Neural progenitor cell (in vitro differentiated cells): ENCODE measurements at regions not wholly inside any gene's neighbourhood (a gene's known extent, or its start where the extent isn't known, plus 50 kb on each side); places are given as distances from the start of the nearest gene placed in this dataset.

ENCODE experiments used
- DNase-seq: peaks from one replicate; pipeline ENCODE4 v3.0.0-alpha.2; 2016; ENCODE audit warnings: low spot score
- H2AFZ ChIP-seq: fragments of 200-600 bp; sonication (generic); replicated peaks from 2 replicates; pipeline ENCODE4 v1.6.1; 2016; ENCODE audit warnings: antibody characterized with exemption
- H3F3A ChIP-seq: fragments of 200-600 bp; sonication (generic); 2 replicates; pipeline ENCODE4 v1.6.1; 2016; ENCODE audit warnings: antibody characterized with exemption, low read depth
- H3K27ac ChIP-seq: fragments of 200-600 bp; sonication (generic); 2 replicates; pipeline ENCODE4 v1.5.1; 2016; ENCODE audit warnings: mild to moderate bottlenecking
- H3K27me3 ChIP-seq: fragments of 200-600 bp; sonication (generic); 2 replicates; pipeline ENCODE4 v1.6.1; 2016; ENCODE audit warnings: mild to moderate bottlenecking, moderate library complexity
- H3K36me3 ChIP-seq: fragments of 200-600 bp; sonication (generic); 2 replicates; pipeline ENCODE4 v1.5.1; 2016
- H3K4me1 ChIP-seq: fragments of 200-600 bp; sonication (generic); 2 replicates; pipeline ENCODE4 v1.6.1; 2016; ENCODE audit warnings: mixed run types
- H3K4me2 ChIP-seq: fragments of 200-600 bp; sonication (generic); 2 replicates; pipeline ENCODE4 v1.6.1; 2016
- H3K4me3 ChIP-seq: fragments of 200-600 bp; sonication (generic); 2 replicates; pipeline ENCODE4 v1.5.1; 2016
- H3K79me2 ChIP-seq: fragments of 200-600 bp; sonication (generic); 2 replicates; pipeline ENCODE4 v1.6.1; 2016; ENCODE audit warnings: low read depth
- H3K9ac ChIP-seq: fragments of 200-600 bp; sonication (generic); 2 replicates; pipeline ENCODE4 v1.6.1; 2016
- H3K9me3 ChIP-seq: fragments of 200-600 bp; sonication (generic); 2 replicates; pipeline ENCODE4 v1.5.1; 2016; ENCODE audit warnings: low read depth
- H4K20me1 ChIP-seq: fragments of 200-600 bp; sonication (generic); 2 replicates; pipeline ENCODE4 v1.6.1; 2016; ENCODE audit warnings: low read depth
- H3K27ac Mint-ChIP-seq: 3 replicates; pipeline ENCODE4 v1.8.0; 2021; ENCODE audit warnings: mixed read lengths
- H3K27me3 Mint-ChIP-seq: 2 replicates; pipeline ENCODE4 v1.8.0; 2022; ENCODE audit warnings: low read depth, mild to moderate bottlenecking, inconsistent platforms, moderate library complexity, mixed read lengths; ENCODE audit not compliant: insufficient read depth
- H3K36me3 Mint-ChIP-seq: 3 replicates; pipeline ENCODE4 v1.8.0; 2021; ENCODE audit warnings: mixed read lengths
- H3K4me1 Mint-ChIP-seq: 3 replicates; pipeline ENCODE4 v1.8.0; 2021; ENCODE audit warnings: mixed read lengths
- H3K4me3 Mint-ChIP-seq: 3 replicates; pipeline ENCODE4 v1.8.0; 2021; ENCODE audit warnings: mild to moderate bottlenecking, moderate library complexity, mixed read lengths
- H3K9me3 Mint-ChIP-seq: 3 replicates; pipeline ENCODE4 v1.8.0; 2020; ENCODE audit warnings: mixed read lengths
- CTCF ChIP-seq: fragments of 200-600 bp; sonication (generic); IDR thresholded peaks from 2 replicates; pipeline ENCODE4 v1.5.1; 2017; ENCODE audit warnings: antibody characterized with exemption, mild to moderate bottlenecking
- EZH2 ChIP-seq: fragments of 200-600 bp; sonication (generic); IDR thresholded peaks from 2 replicates; pipeline ENCODE4 v1.6.1; 2017; ENCODE audit warnings: antibody characterized with exemption, mild to moderate bottlenecking, moderate library complexity
- EZH2phosphoT487 ChIP-seq: fragments of 200-600 bp; sonication (generic); IDR thresholded peaks from 2 replicates; pipeline ENCODE4 v1.6.1; 2017; ENCODE audit warnings: antibody characterized with exemption

- Mint-ChIP-seq H3K27ac (no peak overlapping the region), H3K9me3 (peaks cover 5% of the 10 kb centered on the region), H3K4me1 (no peaks in the 10 kb centered on the region), H3K27me3 (no peaks in the 10 kb centered on the region), H3K4me3 (no peak overlapping the region), H3K36me3 (no peaks in the 10 kb centered on the region)
- no peaks in the 10 kb centered on the region for H3K4me1 ChIP-seq
- H2AFZ ChIP-seq = no peak overlapping the region
- H3K79me2 ChIP-seq = no peaks in the 10 kb centered on the region
- H3K4me3 ChIP-seq = no peak overlapping the region
- H3K36me3 ChIP-seq = no peaks in the 10 kb centered on the region
- no peaks in the 10 kb centered on the region for H3K27me3 ChIP-seq
- no peaks in the 10 kb centered on the region for H3F3A ChIP-seq
- no peak for DNase-seq
- no peak overlapping the region for H3K9ac ChIP-seq
- no peak overlapping the region for H3K4me2 ChIP-seq
- no peaks in the 10 kb centered on the region for H3K9me3 ChIP-seq
- H4K20me1 ChIP-seq = no peaks in the 10 kb centered on the region
- no peak overlapping the region for H3K27ac ChIP-seq
- TF ChIP-seq EZH2phosphoT487 (no peak), CTCF (no peak), EZH2 (no peak)
These were observed 655.7 kb upstream of the ARPP21 start for GRCh38 chr3:34983631-34984030.

GRCh38 chr3:34988296-34988695, 651.0 kb upstream of the ARPP21 start:
- Histone ChIP-seq H3K9ac (no peak overlapping the region), H3K9me3 (no peaks in the 10 kb centered on the region), H3F3A (no peaks in the 10 kb centered on the region), H3K36me3 (no peaks in the 10 kb centered on the region), H4K20me1 (no peaks in the 10 kb centered on the region), H3K27ac (no peak overlapping the region), H3K79me2 (no peaks in the 10 kb centered on the region), H3K4me2 (no peak overlapping the region), H3K4me1 (no peaks in the 10 kb centered on the region), H2AFZ (no peak overlapping the region), H3K27me3 (no peaks in the 10 kb centered on the region), H3K4me3 (no peak overlapping the region)
- Mint-ChIP-seq H3K4me1 (no peaks in the 10 kb centered on the region), H3K27me3 (no peaks in the 10 kb centered on the region), H3K9me3 (peaks cover 9% of the 10 kb centered on the region), H3K4me3 (no peak overlapping the region), H3K27ac (no peak overlapping the region), H3K36me3 (no peaks in the 10 kb centered on the region)
- DNase-seq = no peak
- TF ChIP-seq EZH2phosphoT487 (no peak), CTCF (no peak), EZH2 (no peak)

GRCh38 chr3:34995796-34996430, 643.4 kb upstream of the ARPP21 start:
- Histone ChIP-seq H3K4me3 (no peak overlapping the region), H2AFZ (no peak overlapping the region), H3K27me3 (no peaks in the 10 kb centered on the region), H4K20me1 (no peaks in the 10 kb centered on the region), H3K36me3 (no peaks in the 10 kb centered on the region), H3F3A (no peaks in the 10 kb centered on the region), H3K9ac (no peak overlapping the region), H3K4me2 (no peak overlapping the region), H3K4me1 (no peaks in the 10 kb centered on the region), H3K79me2 (no peaks in the 10 kb centered on the region), H3K27ac (no peak overlapping the region), H3K9me3 (no peaks in the 10 kb centered on the region)
- peaks cover 1% of the 10 kb centered on the region for H3K9me3 Mint-ChIP-seq
- H3K4me3 Mint-ChIP-seq = no peak overlapping the region
- H3K4me1 Mint-ChIP-seq = no peaks in the 10 kb centered on the region
- TF ChIP-seq EZH2 (no peak), EZH2phosphoT487 (no peak), CTCF (no peak)
- no peaks in the 10 kb centered on the region for H3K36me3 Mint-ChIP-seq
- H3K27me3 Mint-ChIP-seq = no peaks in the 10 kb centered on the region
- DNase-seq = no peak
- H3K27ac Mint-ChIP-seq = no peak overlapping the region
